ENCODE measurements at regions not wholly inside any gene's neighbourhood (a gene's known extent, or its start where the extent isn't known, plus 50 kb on each side); places are given as distances from the start of the nearest gene placed in this dataset.

DNA sequence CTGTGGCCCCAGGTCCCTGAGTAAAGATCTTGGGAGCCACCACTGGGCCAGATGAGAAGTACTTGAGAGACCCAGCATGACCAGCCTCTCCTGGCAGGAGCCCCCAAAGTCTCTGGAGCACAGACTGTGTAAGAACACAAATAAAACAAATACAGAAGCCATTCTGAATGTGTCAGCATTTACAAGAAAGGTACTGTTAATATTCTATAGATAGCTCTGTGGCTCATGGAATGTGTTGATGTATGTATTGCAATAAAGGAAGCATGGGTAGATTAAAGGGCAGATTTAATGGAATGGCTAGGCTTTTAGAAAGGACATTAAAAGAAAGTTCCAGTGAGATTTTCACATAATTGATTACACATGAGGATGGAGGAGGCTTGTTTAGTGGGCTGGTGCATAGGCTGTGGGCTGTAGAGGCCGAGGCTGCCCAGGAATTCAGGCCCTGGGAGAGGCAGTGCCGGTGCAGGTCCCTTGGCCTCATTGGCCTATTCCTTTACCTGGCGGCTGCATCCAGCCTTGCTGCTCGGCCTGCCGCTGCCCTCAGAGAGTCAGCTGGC, 127.7 kb upstream of the DLX2 start:
- DNase-seq (no peak), FAIRE-seq (no peak)
- no peaks in the 10 kb centered on the region for H3K36me3 ChIP-seq (ENCODE audit: control insufficient read depth in 2 of 3, insufficient read depth in 3 of 3, low read length in 3 of 3)
- H3K27ac ChIP-seq (ENCODE audit: low read depth in 2 of 2, low read length in 2 of 2) = no peak overlapping the region
- H3K4me1 ChIP-seq (ENCODE audit: control insufficient read depth in 2 of 3, insufficient read depth in 2 of 3, low read depth in 1 of 3, low read length in 3 of 3) = peaks cover 0 to 13% (median 7%) of the 10 kb centered on the region in 3 donors
- intact Hi-C loops (cut with DNase I) = no loop called here
- no peak overlapping the region for H3K9ac ChIP-seq (ENCODE audit: low read length in 3 of 3)
- no peak overlapping the region for H3K4me3 ChIP-seq (ENCODE audit: low read length in 3 of 3)
- TF ChIP-seq, protein P1, sequence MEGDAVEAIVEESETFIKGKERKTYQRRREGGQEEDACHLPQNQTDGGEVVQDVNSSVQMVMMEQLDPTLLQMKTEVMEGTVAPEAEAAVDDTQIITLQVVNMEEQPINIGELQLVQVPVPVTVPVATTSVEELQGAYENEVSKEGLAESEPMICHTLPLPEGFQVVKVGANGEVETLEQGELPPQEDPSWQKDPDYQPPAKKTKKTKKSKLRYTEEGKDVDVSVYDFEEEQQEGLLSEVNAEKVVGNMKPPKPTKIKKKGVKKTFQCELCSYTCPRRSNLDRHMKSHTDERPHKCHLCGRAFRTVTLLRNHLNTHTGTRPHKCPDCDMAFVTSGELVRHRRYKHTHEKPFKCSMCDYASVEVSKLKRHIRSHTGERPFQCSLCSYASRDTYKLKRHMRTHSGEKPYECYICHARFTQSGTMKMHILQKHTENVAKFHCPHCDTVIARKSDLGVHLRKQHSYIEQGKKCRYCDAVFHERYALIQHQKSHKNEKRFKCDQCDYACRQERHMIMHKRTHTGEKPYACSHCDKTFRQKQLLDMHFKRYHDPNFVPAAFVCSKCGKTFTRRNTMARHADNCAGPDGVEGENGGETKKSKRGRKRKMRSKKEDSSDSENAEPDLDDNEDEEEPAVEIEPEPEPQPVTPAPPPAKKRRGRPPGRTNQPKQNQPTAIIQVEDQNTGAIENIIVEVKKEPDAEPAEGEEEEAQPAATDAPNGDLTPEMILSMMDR (IDR thresholded peaks at IDR 0.05; ENCODE audit: borderline replicate concordance, extremely low read depth, insufficient read depth) = no peak
- no peaks in the 10 kb centered on the region for H3K27me3 ChIP-seq (ENCODE audit: control insufficient read depth, insufficient read depth, low read length)
- H3K9me3 ChIP-seq (ENCODE audit: control insufficient read depth in 2 of 3, insufficient read depth in 1 of 3, low read length in 3 of 3) = no peaks in the 10 kb centered on the region

DNA sequence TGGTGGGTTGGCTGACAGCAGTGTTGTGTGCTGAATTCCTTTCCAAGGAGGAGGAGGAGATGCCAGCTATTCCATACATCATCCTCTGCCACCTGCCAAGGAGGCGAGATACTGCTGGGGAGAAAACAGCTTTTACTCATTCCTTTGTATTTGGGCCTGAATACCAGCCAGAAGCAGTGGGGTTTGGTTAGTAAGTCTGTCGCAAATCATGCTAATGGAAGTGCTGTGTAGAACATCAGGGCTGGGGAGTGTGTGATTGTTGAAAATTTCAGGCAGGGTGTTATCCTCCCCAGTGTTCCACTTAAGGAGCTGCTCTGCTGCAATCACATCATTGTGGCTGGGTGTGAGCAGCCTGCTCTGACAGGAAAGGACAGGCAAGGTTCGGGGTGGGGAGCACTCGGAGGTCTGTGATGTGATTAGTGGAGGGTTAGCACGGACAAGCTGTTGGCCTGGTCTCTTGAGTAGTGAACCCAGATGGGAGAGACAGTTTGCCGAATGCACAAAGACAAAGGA, 128.2 kb upstream of the DLX2 start:
- FAIRE-seq = no peak

DNA sequence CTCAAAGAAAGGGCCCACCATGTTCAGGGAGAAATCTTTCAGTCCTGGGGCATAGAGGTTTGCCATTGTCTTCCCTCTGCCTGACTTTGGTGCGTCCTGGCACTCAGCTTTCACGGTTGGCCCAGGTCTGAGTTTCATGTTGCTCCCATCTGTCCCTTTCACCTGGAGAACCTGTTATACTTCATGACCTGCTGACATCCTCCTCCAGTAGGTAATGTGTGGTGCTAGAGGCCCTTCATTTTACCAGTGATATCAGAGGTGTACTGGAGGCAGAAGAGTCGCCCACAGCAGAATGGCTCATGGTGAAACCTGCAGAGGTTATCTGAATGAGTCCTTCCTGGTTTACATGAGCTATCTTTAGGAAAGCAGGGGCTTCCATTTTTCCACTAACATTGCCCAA, 128.8 kb upstream of the DLX2 start:
- TF ChIP-seq, protein P1 (IDR thresholded peaks at IDR 0.05; ENCODE audit: borderline replicate concordance, extremely low read depth, insufficient read depth) = no peak
- Histone ChIP-seq H3K27ac (ENCODE audit: low read depth in 2 of 2, low read length in 2 of 2) (peak overlapping the region; percentile 5 to 13), H3K9me3 (ENCODE audit: control insufficient read depth in 2 of 3, insufficient read depth in 1 of 3, low read length in 3 of 3) (no peaks in the 10 kb centered on the region), H3K4me1 (ENCODE audit: control insufficient read depth in 2 of 3, insufficient read depth in 2 of 3, low read depth in 1 of 3, low read length in 3 of 3) (peaks cover 0 to 15% (median 10%) of the 10 kb centered on the region in 3 donors), H3K36me3 (ENCODE audit: control insufficient read depth in 2 of 3, insufficient read depth in 3 of 3, low read length in 3 of 3) (no peaks in the 10 kb centered on the region), H3K9ac (ENCODE audit: low read length in 3 of 3) (peak overlapping the region in 1 of 3 donors; percentile 7), H3K4me3 (ENCODE audit: low read length in 3 of 3) (no peak overlapping the region), H3K27me3 (ENCODE audit: control insufficient read depth, insufficient read depth, low read length) (no peaks in the 10 kb centered on the region)
- DNase-seq = no peak
- no peak for FAIRE-seq
- intact Hi-C loops (cut with DNase I) = no loop called here

More for the DNA sequence above, 128.2 kb upstream of the DLX2 start:
- DNase-seq = peak in 4 of 5 donors; percentile 73 to 85 (median 74)
- intact Hi-C loops (cut with DNase I) = no loop called here
- Histone ChIP-seq H3K36me3 (ENCODE audit: control insufficient read depth in 2 of 3, insufficient read depth in 3 of 3, low read length in 3 of 3) (no peaks in the 10 kb centered on the region), H3K27ac (ENCODE audit: low read depth in 2 of 2, low read length in 2 of 2) (no peak overlapping the region), H3K9me3 (ENCODE audit: control insufficient read depth in 2 of 3, insufficient read depth in 1 of 3, low read length in 3 of 3) (no peaks in the 10 kb centered on the region), H3K4me3 (ENCODE audit: low read length in 3 of 3) (no peak overlapping the region), H3K9ac (ENCODE audit: low read length in 3 of 3) (peak overlapping the region in 1 of 3 donors; percentile 7), H3K4me1 (ENCODE audit: control insufficient read depth in 2 of 3, insufficient read depth in 2 of 3, low read depth in 1 of 3, low read length in 3 of 3) (peaks cover 0 to 15% (median 10%) of the 10 kb centered on the region in 3 donors), H3K27me3 (ENCODE audit: control insufficient read depth, insufficient read depth, low read length) (no peaks in the 10 kb centered on the region)
- TF ChIP-seq, protein P1 (IDR thresholded peaks at IDR 0.05; ENCODE audit: borderline replicate concordance, extremely low read depth, insufficient read depth) = no peak
